ENCODE measurements at regions not wholly inside any gene's neighbourhood (a gene's known extent, or its start where the extent isn't known, plus 50 kb on each side); places are given as distances from the start of the nearest gene placed in this dataset.

- H3K4me2 ChIP-seq (ENCODE audit: low read depth, low read length), result no peak overlapping the region
- intact Hi-C loops (cut with micrococcal nuclease; ENCODE audit: unreplicated experiment), result loop anchor here (2.0 to 5.0 kb wide), 3 partner anchors 34 to 116 kb away; no protein-coding TSS in a partner anchor
- H3K4me3 ChIP-seq (replicated peaks in 1 of 3; ENCODE audit: insufficient read depth in 1 of 3, low read depth in 2 of 3, low read length in 3 of 3), result no peak overlapping the region
- in situ Hi-C loops (cut with HindIII; ENCODE audit: extremely low pct_ligation_motif_present, low pct_unique_long_range_greater_than_20kb), result no loop called here
- H3K27me3 ChIP-seq (ENCODE audit: control insufficient read depth in 1 of 2, insufficient read depth in 2 of 2, low read length in 2 of 2), result no peaks in the 10 kb centered on the region
- peaks cover 52% of the 10 kb centered on the region for H3K4me1 ChIP-seq (ENCODE audit: insufficient read depth, low read length)
- no TSS peak for BruUV-seq (replicated peaks)
- H4K20me1 ChIP-seq (ENCODE audit: insufficient read depth, low read length), result no peaks in the 10 kb centered on the region
- ChIA-PET POLR2A (interaction anchor here (1.4 to 1.6 kb wide), 5 partner anchors 28 to 201 kb away, joined by 3 to 7 read pairs (median 5); no protein-coding TSS in a partner anchor), CTCF (ENCODE audit: low intra/inter-chr PET ratio, low total read pairs) (no interaction called here)
- no peaks in the 10 kb centered on the region for H3K36me3 ChIP-seq (replicated peaks in 1 of 2; ENCODE audit: control insufficient read depth in 1 of 2, insufficient read depth in 2 of 2, low read length in 2 of 2)
- no peak for TF ChIP-seq ZNF101 (CRISPR knock-in tag; IDR thresholded peaks at IDR 0.05; ENCODE audit: borderline replicate concordance, low read depth)
- TF ChIP-seq TBP (CRISPR knock-in tag; IDR thresholded peaks at IDR 0.05), result no peak
- no peak for TF ChIP-seq PHF20 (CRISPR knock-in tag; IDR thresholded peaks at IDR 0.05)
- TF ChIP-seq MIER2 (CRISPR knock-in tag; IDR thresholded peaks at IDR 0.05), result no peak
- no peak for TF ChIP-seq ETV6 (CRISPR knock-in tag; conservative IDR thresholded peaks at IDR 0.05)
- TF ChIP-seq SNRNP70 (IDR thresholded peaks at IDR 0.05; ENCODE audit: low read depth, low read length), result no peak
- TF ChIP-seq HOXA7 (CRISPR knock-in tag; IDR thresholded peaks at IDR 0.05), result no peak
- no peak overlapping the region for H2AFZ ChIP-seq (ENCODE audit: low read length)
- no peaks in the 10 kb centered on the region for H3K79me2 ChIP-seq (ENCODE audit: insufficient read depth, low read length)
- FAIRE-seq (no peak), DNase-seq (ENCODE audit: low spot score) (no peak), ATAC-seq (no peak)
- H3K9me3 ChIP-seq (ENCODE audit: low read length), result peaks cover 12% of the 10 kb centered on the region
- 100% methylated on average over 1 of the region's 1 CpG for WGBS (ENCODE audit: low lambda C conversion rate)
- H3K27ac ChIP-seq (ENCODE audit: extremely low read length, insufficient read depth, low read length), result no peak overlapping the region
- no peak overlapping the region for H3K9ac ChIP-seq (ENCODE audit: insufficient read depth, low read depth, low read length)
Measured at GRCh38 chr7:17098515-17098914, 199.9 kb upstream of the AHR start.

- no peak overlapping the region for H3K4me3 ChIP-seq (replicated peaks in 1 of 3; ENCODE audit: insufficient read depth in 1 of 3, low read depth in 2 of 3, low read length in 3 of 3)
- ATAC-seq (peak; percentile 94), FAIRE-seq (peak; percentile 95), DNase-seq (ENCODE audit: low spot score) (peak; percentile 98)
- CTCF ChIA-PET (ENCODE audit: low intra/inter-chr PET ratio, low total read pairs), result no interaction called here
- intact Hi-C loops (cut with micrococcal nuclease; ENCODE audit: unreplicated experiment), result loop anchor here (1.0 to 5.0 kb wide), 6 partner anchors 33 to 140 kb away; no protein-coding TSS in a partner anchor
- WGBS (ENCODE audit: low lambda C conversion rate), result 39% methylated on average over 12 of the region's 12 CpGs
- H4K20me1 ChIP-seq (ENCODE audit: insufficient read depth, low read length), result no peaks in the 10 kb centered on the region
- H3K4me2 ChIP-seq (ENCODE audit: low read depth, low read length), result peak overlapping the region; percentile 36
- POLR2A ChIA-PET, result interaction anchor here (0.8 to 1.6 kb wide), 10 partner anchors 9 to 201 kb away, joined by 3 to 25 read pairs (median 4); no protein-coding TSS in a partner anchor
- H3K27ac ChIP-seq (ENCODE audit: extremely low read length, insufficient read depth, low read length), result peak overlapping the region; percentile 72
- no peak overlapping the region for H2AFZ ChIP-seq (ENCODE audit: low read length)
- H3K36me3 ChIP-seq (replicated peaks in 1 of 2; ENCODE audit: control insufficient read depth in 1 of 2, insufficient read depth in 2 of 2, low read length in 2 of 2), result no peaks in the 10 kb centered on the region
- peaks cover 12% of the 10 kb centered on the region for H3K9me3 ChIP-seq (ENCODE audit: low read length)
- no peaks in the 10 kb centered on the region for H3K27me3 ChIP-seq (ENCODE audit: control insufficient read depth in 1 of 2, insufficient read depth in 2 of 2, low read length in 2 of 2)
- H3K4me1 ChIP-seq (ENCODE audit: insufficient read depth, low read length), result peaks cover 53% of the 10 kb centered on the region
- H3K9ac ChIP-seq (ENCODE audit: insufficient read depth, low read depth, low read length), result peak overlapping the region; percentile 38
- no peaks in the 10 kb centered on the region for H3K79me2 ChIP-seq (ENCODE audit: insufficient read depth, low read length)
- in situ Hi-C loops (cut with HindIII; ENCODE audit: extremely low pct_ligation_motif_present, low pct_unique_long_range_greater_than_20kb), result no loop called here
- TSS peak; percentile 93 for BruUV-seq (replicated peaks)
- TF ChIP-seq ZC3H13 (CRISPR knock-in tag; IDR thresholded peaks at IDR 0.05), result no peak
- peak; percentile 83; the same call in 1 of the 2 replicates for TF ChIP-seq SALL2 (CRISPR knock-in tag; IDR thresholded peaks at IDR 0.05)
- TF ChIP-seq ZBTB43 (CRISPR knock-in tag; conservative IDR thresholded peaks at IDR 0.05), result peak; percentile 89
- no peak for TF ChIP-seq MAZ (IDR thresholded peaks at IDR 0.05; ENCODE audit: borderline replicate concordance, low read depth, low read length)
- peak; percentile 77 for TF ChIP-seq MAZ (CRISPR knock-in tag; IDR thresholded peaks at IDR 0.05; ENCODE audit: low read depth)
Measured at GRCh38 chr7:17099083-17099973, 199.1 kb upstream of the AHR start.

Measured in HepG2 (cell line).